Brain microvascular endothelial cell (primary cell): ENCODE measurements at regions not wholly inside any gene's neighbourhood (a gene's known extent, or its start where the extent isn't known, plus 50 kb on each side); places are given as distances from the start of the nearest gene placed in this dataset.

Experiments
- DNase-seq: peaks from one replicate; pipeline ENCODE4 v3.0.0-alpha.2; 2020
- H3K27ac ChIP-seq: fragments of 250-450 bp; sonication (Bioruptor Pico); 2 replicates; pipeline ENCODE4 v1.5.1; 2020; ENCODE audit warnings: mild to moderate bottlenecking, moderate library complexity
- H3K27me3 ChIP-seq: fragments of 250-450 bp; sonication (Bioruptor Pico); replicated peaks from 2 replicates; pipeline ENCODE4 v1.5.1; 2020; ENCODE audit warnings: mild to moderate bottlenecking
- H3K36me3 ChIP-seq: fragments of 250-450 bp; sonication (Bioruptor Pico); replicated peaks from 2 replicates; pipeline ENCODE4 v1.5.1; 2020; ENCODE audit warnings: mild to moderate bottlenecking
- H3K4me3 ChIP-seq: 2 replicates; pipeline ENCODE4 v1.5.1; 2011; ENCODE audit warnings: low read depth, mild to moderate bottlenecking, control low read depth, low read length, moderate library complexity
- in situ Hi-C: cut with HindIII; loops from 2 replicates; pipeline ENCODE4 v1.10.0; 2017; ENCODE audit warnings: low sequenced_read_pairs, low pct_ligation_motif_present
- TF ChIP-seq, protein P1 (sequence below): IDR thresholded peaks from 2 replicates; pipeline ENCODE4 v1.5.1; 2011; ENCODE audit warnings: low read depth, mild to moderate bottlenecking, moderate library complexity, low read length, control low read depth, inconsistent platforms; ENCODE audit errors: missing control alignments

DNA sequence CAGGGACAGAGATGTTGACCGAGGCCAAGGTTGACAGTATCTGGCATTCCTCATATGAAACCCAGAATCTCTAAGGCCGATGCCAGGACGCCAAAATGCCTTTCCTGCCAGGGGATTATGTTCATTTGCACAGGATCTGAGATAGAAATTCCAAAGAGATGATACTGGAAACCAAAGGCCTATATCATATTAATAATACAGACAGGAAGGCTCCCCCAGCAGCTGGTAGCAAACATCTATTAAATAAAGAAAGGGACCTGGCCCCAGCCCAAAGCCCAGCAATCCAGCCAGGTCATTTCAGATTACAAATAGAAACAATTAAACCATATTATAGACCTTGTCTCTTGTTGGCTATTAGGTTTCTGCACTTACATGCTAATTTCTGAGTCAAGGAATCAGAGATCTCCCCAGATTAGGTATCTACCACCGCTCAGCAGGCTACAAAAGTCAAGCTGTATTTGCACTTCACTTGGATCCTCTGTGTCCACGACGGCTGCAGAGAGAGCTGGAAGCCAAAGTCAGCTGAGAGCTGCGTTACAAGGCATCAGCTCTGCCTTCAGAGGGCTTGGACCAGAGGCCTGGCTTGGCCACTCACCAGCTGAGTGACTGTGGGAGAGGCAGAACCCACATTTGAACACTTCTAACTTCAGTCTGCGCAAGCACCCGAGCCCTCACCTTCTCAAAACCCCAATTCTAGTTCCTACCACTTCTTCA is 269.3 kb upstream of the SIX2 start:
- in situ Hi-C loops: no loop called here
- TF ChIP-seq, protein P1, sequence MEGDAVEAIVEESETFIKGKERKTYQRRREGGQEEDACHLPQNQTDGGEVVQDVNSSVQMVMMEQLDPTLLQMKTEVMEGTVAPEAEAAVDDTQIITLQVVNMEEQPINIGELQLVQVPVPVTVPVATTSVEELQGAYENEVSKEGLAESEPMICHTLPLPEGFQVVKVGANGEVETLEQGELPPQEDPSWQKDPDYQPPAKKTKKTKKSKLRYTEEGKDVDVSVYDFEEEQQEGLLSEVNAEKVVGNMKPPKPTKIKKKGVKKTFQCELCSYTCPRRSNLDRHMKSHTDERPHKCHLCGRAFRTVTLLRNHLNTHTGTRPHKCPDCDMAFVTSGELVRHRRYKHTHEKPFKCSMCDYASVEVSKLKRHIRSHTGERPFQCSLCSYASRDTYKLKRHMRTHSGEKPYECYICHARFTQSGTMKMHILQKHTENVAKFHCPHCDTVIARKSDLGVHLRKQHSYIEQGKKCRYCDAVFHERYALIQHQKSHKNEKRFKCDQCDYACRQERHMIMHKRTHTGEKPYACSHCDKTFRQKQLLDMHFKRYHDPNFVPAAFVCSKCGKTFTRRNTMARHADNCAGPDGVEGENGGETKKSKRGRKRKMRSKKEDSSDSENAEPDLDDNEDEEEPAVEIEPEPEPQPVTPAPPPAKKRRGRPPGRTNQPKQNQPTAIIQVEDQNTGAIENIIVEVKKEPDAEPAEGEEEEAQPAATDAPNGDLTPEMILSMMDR: no peak

DNA sequence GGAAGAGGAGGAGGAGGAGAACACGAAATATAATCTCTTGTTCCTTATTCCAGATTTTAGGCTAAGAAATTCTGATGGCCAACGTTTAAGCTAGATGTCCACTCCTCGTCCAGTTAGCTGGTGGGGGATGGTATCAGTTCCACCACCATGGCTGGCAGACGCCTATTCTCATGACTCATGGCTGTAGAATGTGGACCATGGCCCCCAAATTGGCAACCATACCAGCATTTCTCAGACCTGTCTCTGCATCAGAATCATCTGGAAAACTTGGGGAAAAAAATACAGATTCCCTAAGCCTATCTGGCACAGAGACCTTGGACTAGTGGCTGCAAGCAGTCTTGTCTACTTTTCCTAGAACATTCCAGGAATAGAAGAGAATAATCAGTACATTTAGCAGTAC is 267.7 kb upstream of the SIX2 start:
- no peak overlapping the region for H3K27ac ChIP-seq
- TF ChIP-seq, protein P1: no peak
- DNase-seq: peak; percentile 18

More for the DNA sequence above, 269.3 kb upstream of the SIX2 start:
- Histone ChIP-seq H3K36me3 (no peaks in the 10 kb centered on the region), H3K27ac (peak overlapping the region; percentile 7), H3K4me3 (no peak overlapping the region), H3K27me3 (no peaks in the 10 kb centered on the region)
- DNase-seq: peak; percentile 14

DNA sequence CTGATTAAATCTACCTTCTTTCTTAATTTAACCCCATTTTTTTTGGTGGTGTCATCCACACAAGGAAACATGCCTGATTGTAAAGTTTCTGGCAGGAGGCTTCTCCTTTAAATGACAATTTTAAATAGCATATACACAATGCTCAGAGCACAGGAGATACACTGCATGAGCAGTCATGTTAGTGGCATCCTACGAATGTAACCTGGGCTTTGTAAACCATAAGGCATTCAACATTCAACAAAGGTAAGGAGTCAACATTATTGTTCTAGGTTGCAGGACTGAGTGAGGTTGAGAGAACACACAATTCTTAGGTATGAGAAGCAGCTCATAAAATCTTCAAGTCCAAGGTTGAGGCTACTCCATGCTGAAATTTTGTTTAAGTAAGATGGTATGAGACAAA is 266.6 kb upstream of the SIX2 start:
- no peak for DNase-seq
- Histone ChIP-seq H3K4me3 (no peak overlapping the region), H3K27me3 (no peaks in the 10 kb centered on the region), H3K27ac (peak overlapping the region; percentile 8), H3K36me3 (no peaks in the 10 kb centered on the region)
- in situ Hi-C loops: no loop called here
- TF ChIP-seq, protein P1: no peak

More for the DNA sequence above, 267.7 kb upstream of the SIX2 start:
- in situ Hi-C loops: no loop called here
- Histone ChIP-seq H3K27me3 (no peaks in the 10 kb centered on the region), H3K4me3 (no peak overlapping the region), H3K36me3 (no peaks in the 10 kb centered on the region)

DNA sequence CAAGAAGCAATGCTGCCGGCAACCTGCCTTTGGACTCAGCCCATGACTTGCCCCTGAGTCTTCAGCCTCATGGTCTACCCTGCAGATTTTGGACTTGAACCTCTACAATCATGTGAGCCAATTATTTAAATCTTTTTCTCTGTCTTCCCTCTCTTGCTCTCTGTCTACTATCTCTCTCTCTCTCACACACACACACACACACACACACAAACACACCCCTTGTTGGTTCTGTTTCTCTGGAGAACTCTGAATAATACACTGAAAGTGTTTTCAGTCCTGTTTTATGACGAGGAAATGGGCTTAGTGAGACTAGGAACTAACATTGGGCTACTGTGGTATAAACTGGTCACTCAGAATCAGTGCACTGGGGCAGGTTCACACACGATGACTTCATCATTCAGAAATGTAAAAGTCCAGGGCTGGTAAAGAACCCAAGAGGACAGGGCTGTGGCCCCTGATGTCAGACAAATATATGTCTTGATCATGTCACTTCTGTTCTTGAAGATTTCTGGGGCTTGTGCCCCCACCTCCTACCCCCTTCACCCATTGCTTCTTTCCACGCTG is 266.1 kb upstream of the SIX2 start:
- DNase-seq: peak; percentile 56

DNA sequence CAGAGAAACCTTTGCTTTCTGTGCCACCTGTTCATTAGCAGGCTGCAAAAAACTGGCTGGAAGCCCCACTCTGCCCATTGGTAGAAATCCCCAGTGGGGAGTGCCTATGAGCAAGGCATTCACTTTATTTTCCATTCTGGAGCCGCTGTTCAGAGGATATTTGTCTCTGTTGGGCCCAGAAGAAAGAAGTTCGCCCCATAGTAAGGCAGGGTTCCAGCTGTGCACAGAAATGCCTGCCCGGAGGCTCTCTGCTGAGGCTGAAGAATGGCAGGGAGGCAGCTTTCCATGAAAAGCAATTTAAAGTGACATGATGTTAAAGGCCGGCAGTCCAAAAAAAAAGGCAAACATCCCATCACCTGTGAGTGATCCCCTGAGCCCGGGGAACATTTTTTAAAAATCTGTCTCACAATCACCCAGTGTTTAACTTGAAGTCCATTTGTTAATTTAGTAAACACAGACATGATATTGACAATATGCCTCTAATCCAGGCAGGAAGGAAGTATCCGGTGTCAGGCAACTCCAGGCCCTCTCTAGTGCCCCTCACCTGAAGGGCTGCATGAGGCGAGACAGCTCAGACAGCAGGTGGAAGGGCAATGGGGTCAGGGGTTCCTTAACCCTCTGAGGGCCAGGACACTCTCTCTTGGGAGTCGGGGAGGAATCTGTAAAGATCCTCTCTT is 265.1 kb upstream of the SIX2 start:
- in situ Hi-C loops: no loop called here
- TF ChIP-seq, protein P1: no peak
- no peak overlapping the region for H3K4me3 ChIP-seq
- DNase-seq: no peak
- H3K27ac ChIP-seq: no peak overlapping the region
- no peaks in the 10 kb centered on the region for H3K27me3 ChIP-seq
- H3K36me3 ChIP-seq: no peaks in the 10 kb centered on the region

More for the DNA sequence above, 266.1 kb upstream of the SIX2 start:
- in situ Hi-C loops: no loop called here
- no peak overlapping the region for H3K4me3 ChIP-seq
- H3K27ac ChIP-seq: peak overlapping the region; percentile 8
- no peaks in the 10 kb centered on the region for H3K27me3 ChIP-seq
- TF ChIP-seq, protein P1: no peak
- H3K36me3 ChIP-seq: no peaks in the 10 kb centered on the region
